HL-60 (cell line): ENCODE measurements at regions not wholly inside any gene's neighbourhood (a gene's known extent, or its start where the extent isn't known, plus 50 kb on each side); places are given as distances from the start of the nearest gene placed in this dataset.

Source experiments
- DNase-seq, 2 experiments: peaks; one replicate each; pipeline ENCODE4 v3.0.0-alpha.2; 2010 to 2020; ENCODE audit warnings: low read depth in 1 of 2, low spot score in 1 of 2
- H3K27ac ChIP-seq: fragments of 250-450 bp; sonication (Bioruptor Pico); replicated peaks from 2 replicates; pipeline ENCODE4 v1.5.1; 2020; ENCODE audit warnings: mild to moderate bottlenecking, moderate library complexity
- H3K27me3 ChIP-seq: fragments of 250-450 bp; sonication (Bioruptor Pico); 2 replicates; pipeline ENCODE4 v1.5.1; 2021; ENCODE audit warnings: mild to moderate bottlenecking, moderate library complexity; ENCODE audit not compliant: insufficient read depth, poor library complexity, severe bottlenecking
- H3K4me3 ChIP-seq: replicated peaks from 2 replicates; pipeline ENCODE4 v1.5.1; 2011; ENCODE audit warnings: mild to moderate bottlenecking, control low read depth, low read length; ENCODE audit not compliant: insufficient read depth
- CTCF ChIP-seq: IDR thresholded peaks from one replicate; pipeline ENCODE4 v1.5.1; 2011; ENCODE audit warnings: low read length, control low read depth, inconsistent platforms; ENCODE audit not compliant: insufficient read depth
- GABPA ChIP-seq: IDR thresholded peaks from 2 replicates; pipeline ENCODE4 v1.6.1; 2012; ENCODE audit warnings: low read depth
- POLR2AphosphoS5 ChIP-seq: IDR thresholded peaks from 2 replicates; pipeline ENCODE4 v1.6.1; 2012; ENCODE audit warnings: low read depth
- REST ChIP-seq: IDR thresholded peaks from 2 replicates; pipeline ENCODE4 v1.6.1; 2012; ENCODE audit warnings: low read depth; ENCODE audit not compliant: insufficient replicate concordance
- SPI1 ChIP-seq: IDR thresholded peaks from 2 replicates; pipeline ENCODE4 v1.6.1; 2012; ENCODE audit warnings: low read depth, mild to moderate bottlenecking, borderline replicate concordance

GRCh38 chr7:16114633-16115032 is 306.7 kb downstream of the CRPPA start:
- Histone ChIP-seq H3K27ac (no peak overlapping the region), H3K27me3 (no peaks in the 10 kb centered on the region), H3K4me3 (no peak overlapping the region)
- TF ChIP-seq REST (no peak), POLR2AphosphoS5 (no peak), SPI1 (no peak), GABPA (no peak), CTCF (no peak)
- DNase-seq = no peak

- DNase-seq = no peak
- Histone ChIP-seq H3K4me3 (no peak overlapping the region), H3K27ac (no peak overlapping the region), H3K27me3 (no peaks in the 10 kb centered on the region)
- TF ChIP-seq CTCF (no peak), SPI1 (no peak), POLR2AphosphoS5 (no peak), REST (no peak), GABPA (no peak)
Measured at GRCh38 chr7:16114071-16114470, 307.3 kb downstream of the CRPPA start.

GRCh38 chr7:16113058-16113457 is 308.3 kb downstream of the CRPPA start:
- Histone ChIP-seq H3K27ac (no peak overlapping the region), H3K27me3 (no peaks in the 10 kb centered on the region)
- no peak for TF ChIP-seq REST
- TF ChIP-seq CTCF = no peak
- no peak for TF ChIP-seq GABPA
- TF ChIP-seq SPI1 = no peak
- no peak for TF ChIP-seq POLR2AphosphoS5

More at GRCh38 chr7:16113058-16113457, 308.3 kb downstream of the CRPPA start:
- no peak for DNase-seq
- H3K4me3 ChIP-seq = no peak overlapping the region
